ENCODE measurements at regions not wholly inside any gene's neighbourhood (a gene's known extent, or its start where the extent isn't known, plus 50 kb on each side); places are given as distances from the start of the nearest gene placed in this dataset.

GRCh38 chr1:172834609-172835008 lies 175.7 kb downstream of the FASLG start:
- no peak for TF ChIP-seq POLR2AphosphoS5 (IDR thresholded peaks at IDR 0.05; ENCODE audit: low read depth, low read length)
- no peak for TF ChIP-seq REST (IDR thresholded peaks at IDR 0.05; ENCODE audit: insufficient read depth in 1 of 2, low read depth in 2 of 2, low read length in 2 of 2)
